Mammary epithelial cell (primary cell): ENCODE measurements at regions not wholly inside any gene's neighbourhood (a gene's known extent, or its start where the extent isn't known, plus 50 kb on each side); places are given as distances from the start of the nearest gene placed in this dataset.

Experiments
- EZH2 ChIP-seq: IDR thresholded peaks from 2 replicates; pipeline ENCODE4 v1.6.1; 2012; ENCODE audit warnings: low read length, inconsistent platforms, borderline replicate concordance
- TF ChIP-seq, protein P1 (sequence below), 2 donors: IDR thresholded peaks in 1 of 2; conservative IDR thresholded peaks in 1 of 2; 2 replicates each; pipeline ENCODE4 v1.5.1; 2011 to 2012; ENCODE audit warnings: inconsistent platforms in 2 of 2, low read length in 2 of 2, mild to moderate bottlenecking in 2 of 2, control low read depth in 1 of 2, low read depth in 1 of 2; ENCODE audit not compliant: insufficient read depth in 1 of 2; ENCODE audit errors: extremely low read depth in 1 of 2

DNA sequence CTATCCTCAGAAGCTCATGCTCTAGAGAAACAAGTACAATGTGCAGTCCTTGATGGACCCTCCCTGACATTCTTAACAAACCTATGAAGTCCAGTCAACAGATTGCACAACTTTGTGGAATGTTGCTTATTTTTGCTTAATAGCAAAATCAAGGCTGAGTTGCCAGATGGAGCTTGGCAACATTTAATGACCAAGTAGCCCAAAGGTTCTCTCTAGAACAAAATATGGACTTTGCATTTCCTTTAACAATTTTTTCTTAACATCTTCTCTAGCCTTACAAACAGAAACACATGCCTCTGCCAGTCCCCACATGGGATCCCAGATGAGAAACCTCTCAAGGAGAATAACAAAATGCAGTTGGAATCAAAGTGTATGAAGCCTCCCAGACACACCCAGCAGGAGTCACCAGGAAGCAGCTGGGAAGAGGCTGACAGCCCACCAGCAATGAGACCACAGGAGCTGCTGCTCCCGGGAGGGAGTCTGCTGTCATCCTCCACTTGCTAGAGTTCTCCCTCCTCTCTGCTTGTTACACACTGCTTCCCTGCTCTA is 422.5 kb upstream of the CDIN1 start:
- TF ChIP-seq, protein P1, sequence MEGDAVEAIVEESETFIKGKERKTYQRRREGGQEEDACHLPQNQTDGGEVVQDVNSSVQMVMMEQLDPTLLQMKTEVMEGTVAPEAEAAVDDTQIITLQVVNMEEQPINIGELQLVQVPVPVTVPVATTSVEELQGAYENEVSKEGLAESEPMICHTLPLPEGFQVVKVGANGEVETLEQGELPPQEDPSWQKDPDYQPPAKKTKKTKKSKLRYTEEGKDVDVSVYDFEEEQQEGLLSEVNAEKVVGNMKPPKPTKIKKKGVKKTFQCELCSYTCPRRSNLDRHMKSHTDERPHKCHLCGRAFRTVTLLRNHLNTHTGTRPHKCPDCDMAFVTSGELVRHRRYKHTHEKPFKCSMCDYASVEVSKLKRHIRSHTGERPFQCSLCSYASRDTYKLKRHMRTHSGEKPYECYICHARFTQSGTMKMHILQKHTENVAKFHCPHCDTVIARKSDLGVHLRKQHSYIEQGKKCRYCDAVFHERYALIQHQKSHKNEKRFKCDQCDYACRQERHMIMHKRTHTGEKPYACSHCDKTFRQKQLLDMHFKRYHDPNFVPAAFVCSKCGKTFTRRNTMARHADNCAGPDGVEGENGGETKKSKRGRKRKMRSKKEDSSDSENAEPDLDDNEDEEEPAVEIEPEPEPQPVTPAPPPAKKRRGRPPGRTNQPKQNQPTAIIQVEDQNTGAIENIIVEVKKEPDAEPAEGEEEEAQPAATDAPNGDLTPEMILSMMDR (conservative IDR thresholded peaks at IDR 0.05 in 1 of 2, IDR thresholded peaks at IDR 0.05 in 1 of 2; ENCODE audit: extremely low read depth in 1 of 2, insufficient read depth in 1 of 2, low read depth in 1 of 2, low read length in 2 of 2), result no peak
- no peak for TF ChIP-seq EZH2
